SU-DHL-6 (cell line): ENCODE measurements at regions not wholly inside any gene's neighbourhood (a gene's known extent, or its start where the extent isn't known, plus 50 kb on each side); places are given as distances from the start of the nearest gene placed in this dataset.

Experiments used
- H2AFZ ChIP-seq: fragments of 200-600 bp; sonication (generic); 2 replicates; pipeline ENCODE4 v1.6.1; 2014; ENCODE audit warnings: low read depth, mild to moderate bottlenecking, moderate library complexity, mixed read lengths, antibody characterized with exemption, low read length; ENCODE audit not compliant: severe bottlenecking
- H3F3A ChIP-seq: fragments of 200-600 bp; shearing (Covaris generic); 2 replicates; pipeline ENCODE4 v1.6.0; 2016; ENCODE audit warnings: antibody characterized with exemption, mild to moderate bottlenecking; ENCODE audit not compliant: insufficient read depth
- H3K27ac ChIP-seq: fragments of 200-600 bp; sonication (generic); 2 replicates; pipeline ENCODE4 v1.5.1; 2016; ENCODE audit warnings: low read depth, mild to moderate bottlenecking, low read length, moderate library complexity, mixed read lengths
- H3K27me3 ChIP-seq: fragments of 200-600 bp; sonication (generic), shearing (Covaris generic); 2 replicates; pipeline ENCODE4 v1.6.0; 2014; ENCODE audit warnings: mild to moderate bottlenecking, low read length
- H3K36me3 ChIP-seq: fragments of 200-600 bp; sonication (generic); 2 replicates; pipeline ENCODE4 v1.6.1; 2014; ENCODE audit warnings: mild to moderate bottlenecking, low read length, mixed read lengths
- H3K4me2 ChIP-seq: fragments of 300-600, 200-600 bp; shearing (Covaris generic), sonication (generic); 2 replicates; pipeline ENCODE4 v1.6.0; 2014; ENCODE audit warnings: low read length, low read depth, mild to moderate bottlenecking; ENCODE audit not compliant: poor library complexity, severe bottlenecking
- H3K4me3 ChIP-seq: fragments of 200-600 bp; sonication (generic); 2 replicates; pipeline ENCODE4 v1.5.1; 2014; ENCODE audit warnings: antibody characterized with exemption, low read length, mild to moderate bottlenecking, mixed read lengths; ENCODE audit not compliant: insufficient read depth, poor library complexity, severe bottlenecking
- H3K79me2 ChIP-seq: fragments of 200-600 bp; sonication (generic); 2 replicates; pipeline ENCODE4 v1.6.1; 2014; ENCODE audit warnings: mild to moderate bottlenecking, low read length, moderate library complexity; ENCODE audit not compliant: insufficient read depth
- H3K9ac ChIP-seq: fragments of 200-600 bp; sonication (generic); 2 replicates; pipeline ENCODE4 v1.7.0; 2014; ENCODE audit warnings: mild to moderate bottlenecking, low read length
- H3K9me2 ChIP-seq: fragments of 200-600 bp; sonication (generic); replicated peaks from 2 replicates; pipeline ENCODE4 v1.6.1; 2014; ENCODE audit warnings: low read length; ENCODE audit not compliant: insufficient read depth
- H3K9me3 ChIP-seq: fragments of 200-600 bp; sonication (generic); 2 replicates; pipeline ENCODE4 v1.6.1; 2014; ENCODE audit warnings: low read length, mixed read lengths; ENCODE audit not compliant: insufficient read depth
- H4K20me1 ChIP-seq: fragments of 200-600 bp; sonication (generic); 2 replicates; pipeline ENCODE4 v1.6.1; 2014; ENCODE audit warnings: low read depth, mild to moderate bottlenecking, antibody characterized with exemption, low read length, moderate library complexity, mixed read lengths
- CTCF ChIP-seq: fragments of 200-600 bp; sonication (generic); IDR thresholded peaks from one replicate; pipeline ENCODE4 v1.5.1; 2017; ENCODE audit warnings: antibody characterized with exemption, mild to moderate bottlenecking, low read length, moderate library complexity; ENCODE audit not compliant: insufficient read depth, poor library complexity, severe bottlenecking
- EZH2phosphoT487 ChIP-seq: fragments of 200-600 bp; sonication (generic), shearing (Covaris generic); conservative IDR thresholded peaks from 2 replicates; pipeline ENCODE4 v1.6.1; 2018; ENCODE audit warnings: mild to moderate bottlenecking, antibody characterized with exemption, low read length, moderate library complexity, mixed read lengths

GRCh38 chr16:63530974-63531373, 1494.7 kb upstream of the CDH8 start:
- no peak overlapping the region for H3K9ac ChIP-seq
- no peak overlapping the region for H3K4me2 ChIP-seq
- H4K20me1 ChIP-seq = no peaks in the 10 kb centered on the region
- TF ChIP-seq CTCF (no peak), EZH2phosphoT487 (no peak)
- no peaks in the 10 kb centered on the region for H3K9me2 ChIP-seq
- no peaks in the 10 kb centered on the region for H3K9me3 ChIP-seq
- H3K79me2 ChIP-seq = no peaks in the 10 kb centered on the region
- H3F3A ChIP-seq = no peaks in the 10 kb centered on the region
- H3K4me3 ChIP-seq = no peak overlapping the region
- H3K27me3 ChIP-seq = no peaks in the 10 kb centered on the region
- no peaks in the 10 kb centered on the region; the same call in 1 of the 2 replicates for H3K36me3 ChIP-seq
- H2AFZ ChIP-seq = no peak overlapping the region
- H3K27ac ChIP-seq = no peak overlapping the region

- Histone ChIP-seq H2AFZ (no peak overlapping the region), H3K79me2 (no peaks in the 10 kb centered on the region), H3K4me3 (no peak overlapping the region), H3F3A (no peaks in the 10 kb centered on the region), H3K9me3 (no peaks in the 10 kb centered on the region), H4K20me1 (no peaks in the 10 kb centered on the region), H3K9me2 (no peaks in the 10 kb centered on the region), H3K9ac (no peak overlapping the region), H3K27ac (no peak overlapping the region), H3K27me3 (no peaks in the 10 kb centered on the region), H3K36me3 (no peaks in the 10 kb centered on the region; the same call in 1 of the 2 replicates), H3K4me2 (no peak overlapping the region)
- no peak for TF ChIP-seq EZH2phosphoT487
- TF ChIP-seq CTCF = no peak
Observed at GRCh38 chr16:63530208-63530607, 1494.0 kb upstream of the CDH8 start.

GRCh38 chr16:63527404-63527803, 1491.2 kb upstream of the CDH8 start:
- Histone ChIP-seq H3K27ac (no peak overlapping the region), H3K4me3 (no peak overlapping the region), H3K9ac (no peak overlapping the region), H3K27me3 (no peaks in the 10 kb centered on the region), H4K20me1 (no peaks in the 10 kb centered on the region), H3K36me3 (no peaks in the 10 kb centered on the region; the same call in 1 of the 2 replicates), H3K9me3 (no peaks in the 10 kb centered on the region), H3K4me2 (no peak overlapping the region), H3K79me2 (no peaks in the 10 kb centered on the region), H3K9me2 (no peaks in the 10 kb centered on the region), H2AFZ (no peak overlapping the region), H3F3A (no peaks in the 10 kb centered on the region)
- no peak for TF ChIP-seq EZH2phosphoT487
- no peak for TF ChIP-seq CTCF

GRCh38 chr16:63516394-63516793, 1480.2 kb upstream of the CDH8 start:
- H3K36me3 ChIP-seq = no peaks in the 10 kb centered on the region
- no peaks in the 10 kb centered on the region for H3K79me2 ChIP-seq
- TF ChIP-seq EZH2phosphoT487 (no peak), CTCF (no peak)
- no peaks in the 10 kb centered on the region for H3K9me2 ChIP-seq
- H3K4me2 ChIP-seq = no peak overlapping the region
- H2AFZ ChIP-seq = no peak overlapping the region
- H4K20me1 ChIP-seq = no peaks in the 10 kb centered on the region
- H3K27ac ChIP-seq = no peak overlapping the region
- H3K27me3 ChIP-seq = no peaks in the 10 kb centered on the region
- no peak overlapping the region for H3K9ac ChIP-seq
- H3F3A ChIP-seq = no peaks in the 10 kb centered on the region
- H3K9me3 ChIP-seq = no peaks in the 10 kb centered on the region
- no peak overlapping the region for H3K4me3 ChIP-seq
